SK-N-SH (cell line): ENCODE measurements at regions not wholly inside any gene's neighbourhood (a gene's known extent, or its start where the extent isn't known, plus 50 kb on each side); places are given as distances from the start of the nearest gene placed in this dataset.

ENCODE experiments used
- CTCF ChIP-seq: fragments of 200-600 bp; sonication (generic); IDR thresholded peaks from 2 replicates; pipeline ENCODE4 v1.6.1; 2017; ENCODE audit warnings: antibody characterized with exemption, mild to moderate bottlenecking, moderate library complexity
- EZH2phosphoT487 ChIP-seq: fragments of 200-600 bp; sonication (generic); IDR thresholded peaks from 2 replicates; pipeline ENCODE4 v1.6.1; 2017; ENCODE audit warnings: low read depth, mixed run types, mild to moderate bottlenecking, antibody characterized with exemption, moderate library complexity, borderline replicate concordance
- RAD21 ChIP-seq: IDR thresholded peaks from 2 replicates; pipeline ENCODE4 v1.6.1; 2012; ENCODE audit warnings: mild to moderate bottlenecking, low read length
- SMC3 ChIP-seq: IDR thresholded peaks from 2 replicates; pipeline ENCODE4 v1.6.1; 2012; ENCODE audit warnings: low read depth, low read length, improper control_type of control experiment
- TAF1 ChIP-seq: IDR thresholded peaks from 2 replicates; pipeline ENCODE4 v1.6.1; 2012; ENCODE audit warnings: low read depth, mild to moderate bottlenecking, low read length, moderate library complexity, borderline replicate concordance
- TCF12 ChIP-seq: IDR thresholded peaks from 2 replicates; pipeline ENCODE4 v1.4.0; 2012
- USF2 ChIP-seq: fragments of 150-350 bp; IDR thresholded peaks from 2 replicates; pipeline ENCODE4 v1.6.1; 2017; ENCODE audit warnings: antibody characterized with exemption, low read length, low read depth, borderline replicate concordance

- TF ChIP-seq TAF1 (no peak), CTCF (no peak), USF2 (no peak), RAD21 (no peak), EZH2phosphoT487 (no peak), TCF12 (no peak), SMC3 (no peak)
Measured at GRCh38 chr10:111410740-111411139, 333.9 kb downstream of the ADRA2A start.
